Mesothelial cell of epicardium (in vitro differentiated cells): ENCODE measurements at regions not wholly inside any gene's neighbourhood (a gene's known extent, or its start where the extent isn't known, plus 50 kb on each side); places are given as distances from the start of the nearest gene placed in this dataset.

Experiments
- DNase-seq, 2 experiments: peaks; one replicate each; pipeline ENCODE4 v3.0.0; 2021; ENCODE audit warnings: low spot score in 2 of 2; ENCODE audit not compliant: unreplicated experiment in 2 of 2
- H3K27ac Mint-ChIP-seq: 2 replicates; pipeline ENCODE4 v1.8.0; 2021; ENCODE audit warnings: mixed read lengths
- H3K27me3 Mint-ChIP-seq: 2 replicates; pipeline ENCODE4 v1.8.0; 2021; ENCODE audit warnings: low read depth, mixed read lengths
- H3K36me3 Mint-ChIP-seq: 2 replicates; pipeline ENCODE4 v1.8.0; 2021; ENCODE audit warnings: mixed read lengths
- H3K4me1 Mint-ChIP-seq: 2 replicates; pipeline ENCODE4 v1.8.0; 2021; ENCODE audit warnings: mixed read lengths
- H3K4me3 Mint-ChIP-seq: 2 replicates; pipeline ENCODE4 v1.8.0; 2021; ENCODE audit warnings: mild to moderate bottlenecking, moderate library complexity, mixed read lengths
- H3K9me3 Mint-ChIP-seq: 2 replicates; pipeline ENCODE4 v1.8.0; 2021; ENCODE audit warnings: mixed read lengths
- CTCF ChIP-seq: fragments of 200-600 bp; sonication (generic); IDR thresholded peaks from one replicate; pipeline ENCODE4 v1.5.0; 2021; ENCODE audit warnings: antibody characterized with exemption; ENCODE audit not compliant: unreplicated experiment

- DNase-seq, result no peak
- H3K27ac Mint-ChIP-seq, result no peak overlapping the region
- H3K4me3 Mint-ChIP-seq, result no peak overlapping the region
- no peaks in the 10 kb centered on the region for H3K9me3 Mint-ChIP-seq
- H3K27me3 Mint-ChIP-seq, result peaks cover 3% of the 10 kb centered on the region
- no peaks in the 10 kb centered on the region for H3K36me3 Mint-ChIP-seq
- no peak for TF ChIP-seq CTCF
- peaks cover 4% of the 10 kb centered on the region for H3K4me1 Mint-ChIP-seq
Measured at GRCh38 chr5:173711466-173711865, 95.0 kb upstream of the BOD1 start.

- H3K4me3 Mint-ChIP-seq, result no peak overlapping the region
- no peaks in the 10 kb centered on the region for H3K36me3 Mint-ChIP-seq
- peaks cover 5% of the 10 kb centered on the region for H3K27me3 Mint-ChIP-seq
- no peak overlapping the region for H3K27ac Mint-ChIP-seq
- no peak for DNase-seq
- no peak for TF ChIP-seq CTCF
- peaks cover 4% of the 10 kb centered on the region for H3K4me1 Mint-ChIP-seq
- H3K9me3 Mint-ChIP-seq, result no peaks in the 10 kb centered on the region
Measured at GRCh38 chr5:173712609-173713175, 96.2 kb upstream of the BOD1 start.

- Mint-ChIP-seq H3K4me3 (no peak overlapping the region), H3K27ac (no peak overlapping the region), H3K27me3 (peaks cover 5% of the 10 kb centered on the region), H3K9me3 (no peaks in the 10 kb centered on the region), H3K36me3 (no peaks in the 10 kb centered on the region), H3K4me1 (peaks cover 4% of the 10 kb centered on the region)
- no peak for DNase-seq
- no peak for TF ChIP-seq CTCF
Measured at GRCh38 chr5:173714551-173715428, 98.3 kb upstream of the BOD1 start.

GRCh38 chr5:173715607-173716006, 99.2 kb upstream of the BOD1 start:
- no peaks in the 10 kb centered on the region for H3K9me3 Mint-ChIP-seq
- peaks cover 4% of the 10 kb centered on the region for H3K4me1 Mint-ChIP-seq
- no peak for TF ChIP-seq CTCF
- H3K27ac Mint-ChIP-seq, result no peak overlapping the region
- no peaks in the 10 kb centered on the region for H3K36me3 Mint-ChIP-seq
- H3K4me3 Mint-ChIP-seq, result no peak overlapping the region
- DNase-seq, result no peak
- peaks cover 5% of the 10 kb centered on the region for H3K27me3 Mint-ChIP-seq

- H3K36me3 Mint-ChIP-seq, result no peaks in the 10 kb centered on the region
- peaks cover 5% of the 10 kb centered on the region for H3K27me3 Mint-ChIP-seq
- no peak overlapping the region for H3K4me3 Mint-ChIP-seq
- H3K9me3 Mint-ChIP-seq, result no peaks in the 10 kb centered on the region
- no peak overlapping the region for H3K27ac Mint-ChIP-seq
- DNase-seq, result no peak
- peaks cover 4% of the 10 kb centered on the region for H3K4me1 Mint-ChIP-seq
- TF ChIP-seq CTCF, result no peak
Measured at GRCh38 chr5:173716058-173716682, 99.7 kb upstream of the BOD1 start.
